ENCODE measurements at regions not wholly inside any gene's neighbourhood (a gene's known extent, or its start where the extent isn't known, plus 50 kb on each side); places are given as distances from the start of the nearest gene placed in this dataset.
"Not testable (repeated sequence)": the region's sequence is repeated elsewhere in the genome, so short reads cannot be mapped to it uniquely, and the experiment has no call there.

GRCh38 chr4:17234678-17235077 is 277.2 kb downstream of the QDPR start:
- TF ChIP-seq, protein P1, sequence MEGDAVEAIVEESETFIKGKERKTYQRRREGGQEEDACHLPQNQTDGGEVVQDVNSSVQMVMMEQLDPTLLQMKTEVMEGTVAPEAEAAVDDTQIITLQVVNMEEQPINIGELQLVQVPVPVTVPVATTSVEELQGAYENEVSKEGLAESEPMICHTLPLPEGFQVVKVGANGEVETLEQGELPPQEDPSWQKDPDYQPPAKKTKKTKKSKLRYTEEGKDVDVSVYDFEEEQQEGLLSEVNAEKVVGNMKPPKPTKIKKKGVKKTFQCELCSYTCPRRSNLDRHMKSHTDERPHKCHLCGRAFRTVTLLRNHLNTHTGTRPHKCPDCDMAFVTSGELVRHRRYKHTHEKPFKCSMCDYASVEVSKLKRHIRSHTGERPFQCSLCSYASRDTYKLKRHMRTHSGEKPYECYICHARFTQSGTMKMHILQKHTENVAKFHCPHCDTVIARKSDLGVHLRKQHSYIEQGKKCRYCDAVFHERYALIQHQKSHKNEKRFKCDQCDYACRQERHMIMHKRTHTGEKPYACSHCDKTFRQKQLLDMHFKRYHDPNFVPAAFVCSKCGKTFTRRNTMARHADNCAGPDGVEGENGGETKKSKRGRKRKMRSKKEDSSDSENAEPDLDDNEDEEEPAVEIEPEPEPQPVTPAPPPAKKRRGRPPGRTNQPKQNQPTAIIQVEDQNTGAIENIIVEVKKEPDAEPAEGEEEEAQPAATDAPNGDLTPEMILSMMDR (IDR thresholded peaks at IDR 0.05; ENCODE audit: extremely low read depth, missing control alignments), result no peak

GRCh38 chr4:17232566-17233253 is 279.2 kb downstream of the QDPR start:
- no peak for DNase-seq (ENCODE audit: low spot score)
- TF ChIP-seq, protein P1 (IDR thresholded peaks at IDR 0.05; ENCODE audit: extremely low read depth, missing control alignments), result no peak

More at GRCh38 chr4:17234678-17235077, 277.2 kb downstream of the QDPR start:
- DNase-seq (ENCODE audit: low spot score), result no peak

DNA sequence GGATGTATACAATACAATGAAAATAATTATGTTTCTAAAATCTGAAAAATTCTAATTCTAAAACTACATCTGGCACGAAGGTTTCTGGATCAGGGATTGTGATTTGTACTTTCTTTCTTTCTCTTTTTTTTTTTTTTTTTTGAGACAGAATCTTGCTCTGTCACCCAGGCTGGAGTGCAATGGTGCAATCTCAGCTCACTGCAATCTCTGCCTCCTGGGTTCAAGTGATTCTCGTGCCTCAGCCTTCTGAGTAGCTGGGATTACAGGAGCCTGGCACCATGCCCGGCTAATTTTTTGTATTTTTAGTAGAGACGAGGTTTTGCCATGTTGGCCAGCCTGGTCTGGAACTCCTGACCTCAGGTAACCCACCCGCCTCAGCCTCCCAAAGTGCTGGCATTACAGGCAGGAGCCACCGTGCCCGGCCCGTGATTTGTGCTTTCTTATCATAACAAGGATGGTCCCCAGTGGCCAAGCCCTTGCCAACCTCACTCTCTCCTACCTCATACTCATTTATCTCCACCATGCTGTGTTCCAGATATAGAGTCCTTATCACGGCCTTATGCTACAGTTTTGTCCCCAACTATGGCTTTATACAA is 279.9 kb downstream of the QDPR start:
- DNase-seq (ENCODE audit: low spot score), result not testable (repeated sequence)

DNA sequence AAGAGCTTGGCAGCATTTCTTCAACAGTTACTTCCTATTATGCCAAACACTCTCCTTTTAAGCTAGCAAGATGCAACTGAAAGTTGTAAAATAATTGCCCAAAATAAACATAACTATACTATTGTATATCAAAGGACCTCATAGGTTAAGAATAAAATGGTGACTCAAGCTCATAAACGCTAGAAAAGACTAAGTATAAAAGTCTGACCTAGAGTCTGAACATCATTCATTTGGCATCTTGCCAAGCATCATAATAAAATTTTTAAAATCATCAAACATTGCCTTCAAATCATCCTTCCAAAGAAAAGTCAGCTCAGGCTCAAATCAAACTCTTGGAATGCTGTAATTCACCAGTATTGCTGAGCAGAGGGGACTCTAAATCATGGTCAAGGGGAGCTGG is 281.2 kb downstream of the QDPR start:
- DNase-seq (ENCODE audit: low spot score), result no peak
- TF ChIP-seq, protein P1 (IDR thresholded peaks at IDR 0.05; ENCODE audit: extremely low read depth, missing control alignments), result no peak

DNA sequence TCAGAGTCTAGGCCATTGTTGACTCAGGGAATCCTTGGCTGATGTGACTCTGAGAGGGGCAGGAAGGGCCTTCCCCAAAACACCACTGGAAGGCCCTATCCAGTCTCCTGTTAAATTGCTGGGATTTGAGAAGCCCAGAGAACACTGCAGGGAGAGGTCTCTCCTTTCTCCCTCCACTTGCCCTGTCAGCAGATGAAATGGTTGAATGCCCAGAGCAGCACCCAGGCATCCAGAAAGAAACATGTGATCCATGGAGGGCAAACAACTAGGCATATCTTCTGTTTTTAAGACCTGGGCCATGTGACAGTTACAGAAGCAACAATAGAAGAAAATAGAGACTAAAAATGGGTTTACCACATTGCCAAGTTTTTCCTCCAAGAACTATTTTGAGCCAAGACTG is 291.1 kb downstream of the QDPR start:
- DNase-seq (ENCODE audit: low spot score), result no peak
- TF ChIP-seq, protein P1 (IDR thresholded peaks at IDR 0.05; ENCODE audit: extremely low read depth, missing control alignments), result no peak

- TF ChIP-seq, protein P1 (IDR thresholded peaks at IDR 0.05; ENCODE audit: extremely low read depth, missing control alignments), result no peak
- no peak for DNase-seq (ENCODE audit: low spot score)
These were observed 293.1 kb downstream of the QDPR start for GRCh38 chr4:17218786-17219185.

DNA sequence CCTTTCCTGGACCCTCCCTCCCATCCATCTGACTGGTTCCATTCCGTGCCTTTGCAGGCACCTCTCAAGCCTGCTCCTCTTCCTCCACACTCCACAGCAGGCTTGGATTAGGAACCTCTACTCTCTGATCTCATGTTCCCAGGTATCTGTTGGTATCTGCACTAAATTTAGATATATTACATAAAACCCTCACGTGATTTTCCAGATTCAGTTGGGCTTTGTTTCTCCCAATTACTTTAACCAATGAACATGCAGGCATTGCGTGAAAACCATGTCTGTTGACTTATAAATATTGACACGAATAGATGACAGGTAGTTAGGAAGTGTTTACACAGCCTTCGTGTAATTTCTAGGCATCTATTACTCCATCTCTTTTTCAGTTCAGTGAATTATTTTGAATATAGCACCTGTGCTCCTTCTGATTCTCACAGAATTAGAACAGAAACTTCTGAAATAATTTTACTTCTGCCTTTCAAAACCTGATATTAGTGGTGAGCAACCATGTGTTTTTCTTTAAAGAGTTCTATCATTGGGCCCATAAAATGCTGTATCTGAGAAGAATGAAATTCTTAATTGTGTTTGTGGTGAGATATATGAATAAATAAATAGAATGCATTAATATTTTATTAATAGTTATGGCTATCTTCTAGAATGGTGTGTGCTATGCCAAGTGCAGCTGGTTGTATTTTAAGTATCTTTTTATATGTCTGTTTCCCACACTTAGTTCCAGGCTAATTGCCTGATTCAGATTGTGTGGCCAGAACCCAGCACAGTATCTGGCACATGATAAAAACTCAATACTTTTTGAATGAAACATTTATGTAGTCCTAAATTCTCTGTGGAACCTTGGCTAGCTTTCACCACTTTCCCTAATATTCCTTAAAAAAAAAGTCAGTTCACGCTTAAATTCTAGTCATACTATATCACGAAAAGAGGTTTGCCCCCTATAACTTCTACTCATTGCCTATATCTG is 304.8 kb downstream of the QDPR start:
- TF ChIP-seq, protein P1 (IDR thresholded peaks at IDR 0.05; ENCODE audit: extremely low read depth, missing control alignments), result no peak
- no peak for DNase-seq (ENCODE audit: low spot score)

Data from GM20000 (cell line).